ENCODE measurements at regions not wholly inside any gene's neighbourhood (a gene's known extent, or its start where the extent isn't known, plus 50 kb on each side); places are given as distances from the start of the nearest gene placed in this dataset.

GRCh38 chr3:162443376-162443775 is 946.8 kb downstream of the OTOL1 start:
- no peaks in the 10 kb centered on the region for H3K36me3 Mint-ChIP-seq
- no peak overlapping the region for H3K27ac Mint-ChIP-seq
- no peak overlapping the region for H3K4me3 Mint-ChIP-seq
- no peaks in the 10 kb centered on the region for H3K27me3 Mint-ChIP-seq
- peaks cover 5% of the 10 kb centered on the region for H3K9me3 Mint-ChIP-seq
- no peaks in the 10 kb centered on the region for H3K4me1 Mint-ChIP-seq (ENCODE audit: unreplicated experiment)
- no peak for DNase-seq (ENCODE audit: extremely low spot score, unreplicated experiment)
- no peak for TF ChIP-seq CTCF (conservative IDR thresholded peaks at IDR 0.05)

- DNase-seq (ENCODE audit: extremely low spot score, unreplicated experiment): no peak
- no peak overlapping the region for H3K27ac Mint-ChIP-seq
- no peak overlapping the region for H3K4me3 Mint-ChIP-seq
- no peaks in the 10 kb centered on the region for H3K27me3 Mint-ChIP-seq
- TF ChIP-seq CTCF (conservative IDR thresholded peaks at IDR 0.05): no peak
- H3K9me3 Mint-ChIP-seq: no peaks in the 10 kb centered on the region
- no peaks in the 10 kb centered on the region for H3K4me1 Mint-ChIP-seq (ENCODE audit: unreplicated experiment)
- H3K36me3 Mint-ChIP-seq: no peaks in the 10 kb centered on the region
Observed at GRCh38 chr3:162468791-162469190, 972.2 kb downstream of the OTOL1 start.

- no peaks in the 10 kb centered on the region for H3K36me3 Mint-ChIP-seq
- no peaks in the 10 kb centered on the region for H3K9me3 Mint-ChIP-seq
- no peaks in the 10 kb centered on the region for H3K4me1 Mint-ChIP-seq (ENCODE audit: unreplicated experiment)
- no peak for TF ChIP-seq CTCF (conservative IDR thresholded peaks at IDR 0.05)
- H3K27me3 Mint-ChIP-seq: no peaks in the 10 kb centered on the region
- H3K27ac Mint-ChIP-seq: no peak overlapping the region
- no peak for DNase-seq (ENCODE audit: extremely low spot score, unreplicated experiment)
- no peak overlapping the region for H3K4me3 Mint-ChIP-seq
Observed at GRCh38 chr3:162487138-162487537, 990.5 kb downstream of the OTOL1 start.

GRCh38 chr3:162489853-162490252 is 993.2 kb downstream of the OTOL1 start:
- no peak overlapping the region for H3K4me3 Mint-ChIP-seq
- no peak for TF ChIP-seq CTCF (conservative IDR thresholded peaks at IDR 0.05)
- H3K9me3 Mint-ChIP-seq: no peaks in the 10 kb centered on the region
- DNase-seq (ENCODE audit: extremely low spot score, unreplicated experiment): no peak
- no peaks in the 10 kb centered on the region for H3K36me3 Mint-ChIP-seq
- H3K4me1 Mint-ChIP-seq (ENCODE audit: unreplicated experiment): no peaks in the 10 kb centered on the region
- no peaks in the 10 kb centered on the region for H3K27me3 Mint-ChIP-seq
- no peak overlapping the region for H3K27ac Mint-ChIP-seq

- H3K9me3 Mint-ChIP-seq: peaks cover 4% of the 10 kb centered on the region
- no peaks in the 10 kb centered on the region for H3K4me1 Mint-ChIP-seq (ENCODE audit: unreplicated experiment)
- no peaks in the 10 kb centered on the region for H3K36me3 Mint-ChIP-seq
- no peak overlapping the region for H3K4me3 Mint-ChIP-seq
- no peak overlapping the region for H3K27ac Mint-ChIP-seq
- TF ChIP-seq CTCF (conservative IDR thresholded peaks at IDR 0.05): no peak
- no peaks in the 10 kb centered on the region for H3K27me3 Mint-ChIP-seq
- no peak for DNase-seq (ENCODE audit: extremely low spot score, unreplicated experiment)
Observed at GRCh38 chr3:162491952-162492351, 995.3 kb downstream of the OTOL1 start.

- no peaks in the 10 kb centered on the region for H3K36me3 Mint-ChIP-seq
- peaks cover 4% of the 10 kb centered on the region for H3K9me3 Mint-ChIP-seq
- no peak overlapping the region for H3K27ac Mint-ChIP-seq
- DNase-seq (ENCODE audit: extremely low spot score, unreplicated experiment): no peak
- no peaks in the 10 kb centered on the region for H3K27me3 Mint-ChIP-seq
- no peak overlapping the region for H3K4me3 Mint-ChIP-seq
- H3K4me1 Mint-ChIP-seq (ENCODE audit: unreplicated experiment): no peaks in the 10 kb centered on the region
- TF ChIP-seq CTCF (conservative IDR thresholded peaks at IDR 0.05): no peak
Observed at GRCh38 chr3:162492446-162493081, 996.0 kb downstream of the OTOL1 start.

Data from type B pancreatic cell (in vitro differentiated cells).